SHP77 (cell line): ENCODE measurements at regions not wholly inside any gene's neighbourhood (a gene's known extent, or its start where the extent isn't known, plus 50 kb on each side); places are given as distances from the start of the nearest gene placed in this dataset.

Experiments used
- DNase-seq, 2 experiments: peaks; one replicate each; lab custom pipeline; 2025; lab: John Stamatoyannopoulos, UW

DNA sequence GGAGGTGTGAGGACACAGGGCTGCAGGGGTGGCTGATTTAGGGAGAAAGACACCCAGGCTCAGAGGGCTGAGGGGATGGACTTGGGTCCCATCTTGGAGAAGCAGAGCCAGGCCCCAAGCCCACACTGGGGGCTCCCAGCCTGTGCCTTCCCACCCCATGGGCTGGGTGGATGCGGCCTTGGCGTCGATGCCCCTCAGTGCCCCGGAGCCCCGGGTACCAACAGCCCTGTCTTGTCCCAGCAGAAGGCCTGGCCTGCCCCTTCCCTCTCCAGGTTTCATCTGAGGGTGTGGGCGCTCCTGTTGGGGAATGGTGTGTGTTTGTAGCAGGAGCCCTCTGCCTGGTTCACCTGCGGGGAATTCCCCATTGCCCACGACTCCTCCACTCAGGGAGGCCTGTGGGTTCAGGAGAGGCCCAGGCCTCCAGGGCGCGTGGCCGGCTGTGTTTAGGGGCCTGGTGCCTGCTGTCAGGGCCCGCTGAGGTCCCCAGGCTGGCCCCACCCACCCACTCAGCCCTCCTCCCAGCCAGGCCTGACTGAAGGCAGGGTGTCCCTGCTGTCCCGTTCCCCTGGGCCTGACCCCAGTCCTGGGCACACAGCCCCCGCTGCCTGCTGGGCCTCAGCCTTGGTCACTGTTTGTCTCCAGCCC is 51.1 kb upstream of the BEGAIN start:
- DNase-seq = no peak

GRCh38 chr14:100639280-100639679 is 52.1 kb upstream of the BEGAIN start:
- DNase-seq = no peak

- peak in 1 of 2 experiments; percentile 61 for DNase-seq
Measured at GRCh38 chr14:100640471-100641273, 53.5 kb upstream of the BEGAIN start.

GRCh38 chr14:100641274-100641860 is 54.1 kb upstream of the BEGAIN start:
- no peak for DNase-seq

- no peak for DNase-seq
Measured at GRCh38 chr14:100643426-100643825, 56.2 kb upstream of the BEGAIN start.

DNA sequence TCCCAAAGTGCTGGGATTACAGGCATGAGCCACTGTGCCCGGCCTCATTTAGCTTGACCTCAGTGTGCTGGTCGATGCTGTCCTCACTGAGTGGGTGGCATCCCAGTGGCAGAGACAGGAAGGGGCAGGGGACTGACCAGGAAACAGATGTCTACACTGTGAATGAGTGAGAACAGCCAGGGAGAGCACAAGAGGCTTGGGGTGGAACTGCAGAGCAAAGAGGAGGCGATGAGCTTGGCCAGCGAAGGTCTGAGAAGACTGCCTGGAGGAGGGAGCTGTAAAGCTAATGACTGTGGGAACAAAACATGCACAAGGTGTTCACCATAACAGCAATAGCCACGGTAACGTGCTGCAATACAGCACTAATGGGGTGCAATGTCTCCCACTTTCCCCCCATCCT is 57.2 kb upstream of the BEGAIN start:
- DNase-seq = no peak

GRCh38 chr14:100644784-100645183 is 57.6 kb upstream of the BEGAIN start:
- no peak for DNase-seq

GRCh38 chr14:100645196-100645981 is 58.2 kb upstream of the BEGAIN start:
- DNase-seq = peak; percentile 85 to 88

DNA sequence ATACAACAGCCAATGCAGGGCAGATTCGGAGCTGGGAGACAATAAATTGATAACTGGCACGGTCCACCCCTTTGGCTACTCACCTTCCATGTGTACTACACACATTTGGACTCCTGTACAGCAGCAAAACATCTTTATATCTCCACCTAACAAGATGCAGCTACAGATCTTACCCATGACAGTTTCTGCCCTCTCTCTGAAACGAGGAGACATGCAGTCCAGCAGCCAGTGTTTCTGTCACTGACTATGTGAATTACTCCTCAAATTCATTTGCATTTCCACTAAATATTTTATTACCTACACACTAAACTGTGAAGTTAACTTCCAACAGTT is 58.7 kb upstream of the BEGAIN start:
- no peak for DNase-seq

DNA sequence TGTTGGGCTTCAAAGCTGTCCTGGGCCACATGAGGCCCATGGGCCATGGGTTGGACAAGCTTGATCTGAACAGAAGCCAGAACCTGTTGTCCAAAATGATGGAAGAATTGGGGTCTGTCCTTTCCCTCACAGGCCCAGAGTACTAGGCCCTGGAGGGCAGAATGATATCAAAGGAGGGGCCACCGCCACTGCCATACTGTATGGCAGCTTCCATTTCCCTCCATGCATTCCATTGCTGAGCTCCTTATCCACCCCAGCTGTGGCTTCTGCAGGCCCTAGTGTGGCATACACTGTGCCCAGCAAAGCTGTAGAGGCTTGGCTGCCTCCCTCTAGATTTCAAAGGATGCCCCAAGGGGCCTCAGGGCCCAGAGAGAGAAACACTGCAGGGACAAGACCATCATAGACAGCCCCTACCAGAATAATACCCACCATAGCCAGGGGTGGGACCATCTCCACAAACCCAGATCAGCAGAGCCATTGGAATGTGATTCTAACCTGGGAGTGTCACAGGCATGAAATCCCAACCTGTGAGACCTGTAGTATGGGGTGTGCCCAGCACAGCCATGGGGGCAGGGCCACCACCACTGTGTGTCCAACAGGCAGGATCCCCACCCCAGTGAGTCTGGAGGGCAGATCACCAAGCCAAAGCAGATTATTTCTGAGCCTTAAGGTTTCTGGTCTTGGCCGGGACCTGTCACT is 61.4 kb upstream of the BEGAIN start:
- DNase-seq = no peak

DNA sequence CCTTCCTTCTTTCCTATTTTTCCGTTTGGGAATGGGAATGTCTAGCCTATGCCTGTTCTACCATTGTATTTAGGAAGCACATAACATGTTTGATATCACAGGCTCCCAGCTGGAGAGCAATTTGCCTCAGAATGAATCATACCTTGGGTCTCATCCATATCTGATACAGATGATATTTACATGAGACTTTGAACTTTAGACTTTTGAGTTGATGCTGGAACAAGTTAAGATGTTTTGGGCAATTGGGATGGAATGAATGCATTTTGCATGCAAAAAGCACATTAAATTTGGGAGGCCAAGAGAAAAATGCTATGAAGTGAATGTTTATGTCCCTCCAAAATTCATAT is 61.9 kb upstream of the BEGAIN start:
- DNase-seq = no peak

GRCh38 chr14:100651999-100652508 is 64.8 kb upstream of the BEGAIN start:
- no peak for DNase-seq

DNA sequence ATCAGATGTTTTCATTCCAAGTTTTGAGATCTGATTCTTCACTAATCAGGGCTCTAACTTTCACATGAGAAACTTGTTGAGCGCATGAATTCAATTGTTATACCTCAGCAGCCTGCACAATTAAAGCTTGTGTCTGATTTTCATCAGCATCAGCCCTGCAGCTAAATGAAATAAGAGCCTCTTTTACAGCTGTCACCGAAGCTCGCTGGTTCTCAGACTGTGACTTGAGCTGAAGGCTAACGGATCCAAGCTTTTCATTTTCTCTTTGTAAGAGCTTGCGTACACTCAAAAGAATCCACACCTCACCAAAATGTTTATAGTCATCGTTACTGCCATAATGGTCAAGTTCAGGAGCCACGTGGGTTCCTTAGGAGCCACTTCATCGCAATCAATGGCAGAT is 65.5 kb upstream of the BEGAIN start:
- no peak for DNase-seq

- no peak for DNase-seq
Measured at GRCh38 chr14:100653409-100653808, 66.2 kb upstream of the BEGAIN start.

- no peak for DNase-seq
Measured at GRCh38 chr14:100654025-100654813, 67.0 kb upstream of the BEGAIN start.

- DNase-seq = peak; percentile 44 to 53
Measured at GRCh38 chr14:100654814-100655740, 67.9 kb upstream of the BEGAIN start.

- DNase-seq = no peak
Measured at GRCh38 chr14:100655741-100656085, 68.5 kb upstream of the BEGAIN start.

GRCh38 chr14:100656996-100657395 is 69.7 kb upstream of the DLK1 start:
- no peak for DNase-seq

GRCh38 chr14:100657780-100658179 is 68.9 kb upstream of the DLK1 start:
- no peak for DNase-seq
